CD4-positive, alpha-beta T cell (primary cell): ENCODE measurements at regions not wholly inside any gene's neighbourhood (a gene's known extent, or its start where the extent isn't known, plus 50 kb on each side); places are given as distances from the start of the nearest gene placed in this dataset.

Experiments used
- ATAC-seq: fragments of 200-7000 bp; cut with Tn5 transposase; one replicate; pipeline ENCODE4 v1.10.0; 2022; ENCODE audit warnings: mild to moderate bottlenecking; ENCODE audit not compliant: poor library complexity
- CTCF ChIA-PET: fragments of 350-600 bp; sonication (Branson Sonifier 250); formaldehyde crosslinking; loops from one replicate; lab custom pipeline; 2021; ENCODE audit warnings: antibody characterized with exemption, inconsistent platforms; lab: Charles Lee
- POLR2A ChIA-PET: fragments of 350-600 bp; sonication (Branson Sonifier 250); formaldehyde crosslinking; loops from one replicate; lab custom pipeline; 2021; ENCODE audit warnings: antibody characterized with exemption, inconsistent platforms; lab: Charles Lee
- DNase-seq, 14 experiments: peaks; one replicate each; pipeline ENCODE4 v3.0.0-alpha.2; 2013 to 2020; ENCODE audit warnings: mixed read lengths in 2 of 14
- H3K27ac ChIP-seq, 2 donors: one replicate each; pipeline versions ENCODE4 v1.5.1 to v1.7.0; 2013; ENCODE audit warnings: low read length in 2 of 2, low read depth in 1 of 2, mild to moderate bottlenecking in 1 of 2
- H3K27me3 ChIP-seq, 2 experiments: 1 replicate in 1 of 2; 2 replicates in 1 of 2; pipeline versions ENCODE4 v1.6.1 to v1.7.0; 2013; ENCODE audit warnings: low read length in 2 of 2, control low read depth in 1 of 2, mild to moderate bottlenecking in 1 of 2, moderate library complexity in 1 of 2; ENCODE audit not compliant: insufficient read depth in 2 of 2, control insufficient read depth in 1 of 2
- H3K36me3 ChIP-seq: one replicate; pipeline ENCODE4 v1.6.1; 2013; ENCODE audit warnings: low read length, control low read depth; ENCODE audit not compliant: insufficient read depth
- H3K4me1 ChIP-seq: one replicate; pipeline ENCODE4 v1.6.1; 2013; ENCODE audit warnings: low read length, control low read depth; ENCODE audit not compliant: insufficient read depth
- H3K4me3 ChIP-seq: one replicate; pipeline ENCODE4 v1.5.1; 2013; ENCODE audit warnings: mild to moderate bottlenecking, low read length, moderate library complexity
- H3K9me3 ChIP-seq, 2 experiments: 1 replicate in 1 of 2; 2 replicates in 1 of 2; pipeline versions ENCODE4 v1.6.1 to v1.7.0; 2013; ENCODE audit warnings: low read length in 2 of 2, mild to moderate bottlenecking in 2 of 2, control low read depth in 1 of 2, moderate library complexity in 1 of 2; ENCODE audit not compliant: control insufficient read depth in 1 of 2, insufficient read depth in 1 of 2
- H3K27ac Mint-ChIP-seq: one replicate; pipeline ENCODE4 v1.8.0; 2020; ENCODE audit warnings: mixed read lengths
- H3K27me3 Mint-ChIP-seq: one replicate; pipeline ENCODE4 v1.8.0; 2021; ENCODE audit warnings: mixed read lengths
- H3K36me3 Mint-ChIP-seq: one replicate; pipeline ENCODE4 v1.8.0; 2021; ENCODE audit warnings: low read depth, mixed read lengths
- H3K4me1 Mint-ChIP-seq: one replicate; pipeline ENCODE4 v1.8.0; 2021; ENCODE audit warnings: low read depth, mixed read lengths
- H3K4me3 Mint-ChIP-seq: one replicate; pipeline ENCODE4 v1.8.0; 2020; ENCODE audit warnings: mild to moderate bottlenecking, mixed read lengths
- H3K9me3 Mint-ChIP-seq: one replicate; pipeline ENCODE4 v1.8.0; 2020; ENCODE audit warnings: mixed read lengths
- intact Hi-C, 2 experiments: fragments of 100-400 bp; cut with DNase I in 1 of 2; cut with micrococcal nuclease in 1 of 2; formaldehyde crosslinking; loops; one replicate each; pipeline versions ENCODE4 v1.15.1 to v1.9.0; 2023 to 2025; cut with DNase I, micrococcal nuclease
- TF ChIP-seq, protein P1 (sequence below): fragments of 200-600 bp; IDR thresholded peaks from one replicate; pipeline ENCODE4 v1.8.0; 2022; ENCODE audit warnings: antibody characterized with exemption, mild to moderate bottlenecking

DNA sequence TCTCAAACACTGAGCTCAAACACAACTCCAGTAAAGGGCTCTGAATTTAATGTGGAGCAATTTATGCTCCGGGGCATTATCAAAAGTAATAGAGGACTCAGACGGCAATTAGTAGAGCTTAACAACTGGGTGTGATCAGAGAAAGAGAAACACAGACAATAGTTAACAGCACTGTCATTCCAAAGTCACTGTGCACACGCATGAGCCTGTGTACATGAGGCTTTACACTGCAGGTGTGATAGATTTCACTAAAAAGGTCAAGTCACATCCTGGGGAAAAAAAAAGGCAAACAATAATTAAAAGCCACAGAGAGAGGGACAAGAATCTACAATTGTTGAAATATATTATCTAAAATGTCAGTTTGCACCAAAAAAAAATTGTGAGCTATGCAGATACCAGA lies 956.5 kb downstream of the CDH18 start:
- Histone ChIP-seq H3K27ac (no peak overlapping the region), H3K36me3 (no peaks in the 10 kb centered on the region), H3K4me1 (no peaks in the 10 kb centered on the region), H3K4me3 (no peak overlapping the region), H3K27me3 (no peaks in the 10 kb centered on the region), H3K9me3 (peaks cover 0 to 11% of the 10 kb centered on the region in 2 experiments)
- no peak for ATAC-seq
- H3K27ac Mint-ChIP-seq: no peak overlapping the region
- H3K9me3 Mint-ChIP-seq: peaks cover 6% of the 10 kb centered on the region
- DNase-seq: no peak
- H3K4me1 Mint-ChIP-seq: no peaks in the 10 kb centered on the region
- TF ChIP-seq, protein P1, sequence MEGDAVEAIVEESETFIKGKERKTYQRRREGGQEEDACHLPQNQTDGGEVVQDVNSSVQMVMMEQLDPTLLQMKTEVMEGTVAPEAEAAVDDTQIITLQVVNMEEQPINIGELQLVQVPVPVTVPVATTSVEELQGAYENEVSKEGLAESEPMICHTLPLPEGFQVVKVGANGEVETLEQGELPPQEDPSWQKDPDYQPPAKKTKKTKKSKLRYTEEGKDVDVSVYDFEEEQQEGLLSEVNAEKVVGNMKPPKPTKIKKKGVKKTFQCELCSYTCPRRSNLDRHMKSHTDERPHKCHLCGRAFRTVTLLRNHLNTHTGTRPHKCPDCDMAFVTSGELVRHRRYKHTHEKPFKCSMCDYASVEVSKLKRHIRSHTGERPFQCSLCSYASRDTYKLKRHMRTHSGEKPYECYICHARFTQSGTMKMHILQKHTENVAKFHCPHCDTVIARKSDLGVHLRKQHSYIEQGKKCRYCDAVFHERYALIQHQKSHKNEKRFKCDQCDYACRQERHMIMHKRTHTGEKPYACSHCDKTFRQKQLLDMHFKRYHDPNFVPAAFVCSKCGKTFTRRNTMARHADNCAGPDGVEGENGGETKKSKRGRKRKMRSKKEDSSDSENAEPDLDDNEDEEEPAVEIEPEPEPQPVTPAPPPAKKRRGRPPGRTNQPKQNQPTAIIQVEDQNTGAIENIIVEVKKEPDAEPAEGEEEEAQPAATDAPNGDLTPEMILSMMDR: no peak
- H3K4me3 Mint-ChIP-seq: no peak overlapping the region
- POLR2A ChIA-PET: no interaction called here
- intact Hi-C loops: no loop called here
- H3K27me3 Mint-ChIP-seq: no peaks in the 10 kb centered on the region
- H3K36me3 Mint-ChIP-seq: no peaks in the 10 kb centered on the region
- CTCF ChIA-PET: no interaction called here

DNA sequence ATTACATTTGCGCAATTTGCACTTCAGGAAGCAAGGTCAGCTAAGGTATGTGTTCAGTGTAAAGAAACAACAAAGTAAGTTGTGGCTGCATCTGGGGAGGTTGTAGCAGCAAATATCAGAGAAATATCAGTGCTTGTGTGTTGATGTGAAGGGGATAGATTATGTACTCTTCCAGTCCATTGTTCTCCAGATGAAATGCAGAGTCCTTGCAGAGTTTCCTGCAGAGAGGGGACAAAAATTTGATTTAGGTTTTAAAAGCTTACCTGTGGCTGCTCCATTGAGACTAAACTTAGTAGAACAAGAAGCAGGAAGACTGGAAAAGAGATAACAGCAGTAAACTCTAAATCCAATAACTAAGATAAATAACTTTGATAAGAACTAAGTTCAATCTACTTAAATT lies 952.2 kb downstream of the CDH18 start:
- Histone ChIP-seq H3K27ac (no peak overlapping the region), H3K9me3 (no peaks in the 10 kb centered on the region), H3K4me3 (no peak overlapping the region), H3K4me1 (no peaks in the 10 kb centered on the region), H3K27me3 (no peaks in the 10 kb centered on the region), H3K36me3 (no peaks in the 10 kb centered on the region)
- Mint-ChIP-seq H3K4me3 (no peak overlapping the region), H3K9me3 (no peaks in the 10 kb centered on the region), H3K27ac (no peak overlapping the region), H3K27me3 (no peaks in the 10 kb centered on the region), H3K36me3 (no peaks in the 10 kb centered on the region), H3K4me1 (no peaks in the 10 kb centered on the region)
- ChIA-PET CTCF (no interaction called here), POLR2A (no interaction called here)
- TF ChIP-seq, protein P1: no peak
- ATAC-seq (no peak), DNase-seq (no peak)
- intact Hi-C loops: no loop called here

GRCh38 chr5:19042106-19042505 lies 945.9 kb downstream of the CDH18 start:
- Histone ChIP-seq H3K27ac (no peak overlapping the region), H3K9me3 (peaks cover 0 to 7% of the 10 kb centered on the region in 2 experiments), H3K36me3 (no peaks in the 10 kb centered on the region), H3K4me1 (no peaks in the 10 kb centered on the region), H3K27me3 (no peaks in the 10 kb centered on the region), H3K4me3 (no peak overlapping the region)
- CTCF ChIA-PET: no interaction called here
- TF ChIP-seq, protein P1: no peak
- Mint-ChIP-seq H3K4me3 (no peak overlapping the region), H3K27me3 (no peaks in the 10 kb centered on the region), H3K36me3 (no peaks in the 10 kb centered on the region), H3K27ac (no peak overlapping the region), H3K9me3 (peaks cover 7% of the 10 kb centered on the region), H3K4me1 (no peaks in the 10 kb centered on the region)
- POLR2A ChIA-PET: interaction anchor here (0.7 kb wide), 1 partner anchor 9 kb away, joined by 3 read pairs; no protein-coding TSS in a partner anchor
- ATAC-seq (no peak), DNase-seq (no peak)
- intact Hi-C loops: no loop called here
